GM19035 (cell line): ENCODE measurements at regions not wholly inside any gene's neighbourhood (a gene's known extent, or its start where the extent isn't known, plus 50 kb on each side); places are given as distances from the start of the nearest gene placed in this dataset.

Experiments used
- ATAC-seq: cut with Tn5 transposase; IDR thresholded peaks from one replicate; pipeline ENCODE4 v1.9.1; 2021; ENCODE audit not compliant: unreplicated experiment

DNA sequence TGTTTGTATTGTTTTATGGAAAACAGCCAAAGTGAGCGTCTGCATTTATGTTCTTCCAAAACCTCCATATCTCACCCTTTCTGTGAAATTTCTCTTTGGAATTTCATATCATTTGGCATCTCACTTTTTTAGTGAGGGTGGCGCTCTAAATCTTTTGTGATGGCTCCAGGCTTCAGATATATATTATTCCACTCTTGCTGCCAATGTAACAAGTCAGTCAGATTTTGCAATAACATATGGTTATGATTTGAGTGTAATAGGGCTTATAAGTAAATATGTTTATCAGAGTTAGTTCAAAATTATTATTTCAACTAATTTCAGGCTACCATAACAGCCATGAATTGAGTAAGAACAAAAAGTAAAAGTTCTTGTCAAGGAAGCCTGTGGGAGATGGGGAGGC is 314.7 kb downstream of the PDGFC start:
- no peak for ATAC-seq

DNA sequence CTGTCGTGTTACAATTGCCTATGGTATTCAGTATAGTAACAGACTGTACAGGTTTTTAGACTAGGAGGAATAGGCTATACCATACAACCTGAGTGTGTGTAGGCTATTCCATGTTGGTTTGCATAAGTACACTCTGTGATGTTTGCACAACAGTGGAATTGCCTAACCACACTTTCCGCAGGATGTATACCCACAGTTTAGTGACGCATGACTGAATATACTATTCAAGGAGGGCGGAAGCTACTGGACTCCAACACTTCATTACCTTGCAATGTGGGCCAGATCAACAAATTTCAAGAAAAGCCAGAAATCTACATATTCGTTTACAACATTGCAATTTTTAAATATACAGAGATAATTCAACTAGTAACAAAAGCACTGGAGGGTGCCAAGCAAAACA is 317.2 kb downstream of the PDGFC start:
- no peak for ATAC-seq

DNA sequence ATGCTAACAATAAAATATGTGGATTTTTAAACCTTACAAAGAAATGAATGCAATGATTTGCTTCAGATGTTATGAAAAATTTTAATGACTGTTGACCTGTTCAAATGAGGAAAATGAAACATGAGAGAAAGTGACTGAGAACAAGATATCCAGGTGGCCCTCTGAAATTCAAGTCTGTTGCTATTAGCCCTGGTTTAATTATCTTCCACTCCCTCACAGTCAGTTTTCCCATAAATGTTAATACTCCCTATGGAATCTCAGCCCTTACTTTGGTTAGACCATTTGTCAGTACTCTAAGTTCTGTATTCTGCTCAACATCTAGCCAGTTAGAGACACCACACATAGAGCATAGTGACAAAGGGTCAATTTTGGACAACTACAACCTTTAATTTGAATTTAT is 327.8 kb downstream of the PDGFC start:
- ATAC-seq: no peak

DNA sequence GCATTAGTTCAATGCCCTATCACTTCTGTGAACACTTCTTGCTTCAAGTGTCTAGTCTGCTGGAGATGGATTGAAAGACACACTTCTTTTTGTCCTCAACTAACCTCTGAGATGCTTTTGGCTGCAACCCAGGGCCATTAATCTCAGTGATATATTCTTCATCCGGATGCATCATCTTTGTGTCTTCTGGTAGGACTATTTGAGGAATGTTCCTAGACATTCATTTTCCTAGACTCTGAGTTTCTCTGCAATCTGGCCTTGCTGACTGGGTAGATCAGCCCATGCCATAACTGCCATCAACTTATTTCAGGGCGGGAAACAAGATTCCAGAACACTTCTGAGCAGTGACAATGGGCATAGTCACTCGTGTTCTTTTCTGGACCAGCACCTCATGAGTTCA is 329.4 kb downstream of the PDGFC start:
- no peak for ATAC-seq

DNA sequence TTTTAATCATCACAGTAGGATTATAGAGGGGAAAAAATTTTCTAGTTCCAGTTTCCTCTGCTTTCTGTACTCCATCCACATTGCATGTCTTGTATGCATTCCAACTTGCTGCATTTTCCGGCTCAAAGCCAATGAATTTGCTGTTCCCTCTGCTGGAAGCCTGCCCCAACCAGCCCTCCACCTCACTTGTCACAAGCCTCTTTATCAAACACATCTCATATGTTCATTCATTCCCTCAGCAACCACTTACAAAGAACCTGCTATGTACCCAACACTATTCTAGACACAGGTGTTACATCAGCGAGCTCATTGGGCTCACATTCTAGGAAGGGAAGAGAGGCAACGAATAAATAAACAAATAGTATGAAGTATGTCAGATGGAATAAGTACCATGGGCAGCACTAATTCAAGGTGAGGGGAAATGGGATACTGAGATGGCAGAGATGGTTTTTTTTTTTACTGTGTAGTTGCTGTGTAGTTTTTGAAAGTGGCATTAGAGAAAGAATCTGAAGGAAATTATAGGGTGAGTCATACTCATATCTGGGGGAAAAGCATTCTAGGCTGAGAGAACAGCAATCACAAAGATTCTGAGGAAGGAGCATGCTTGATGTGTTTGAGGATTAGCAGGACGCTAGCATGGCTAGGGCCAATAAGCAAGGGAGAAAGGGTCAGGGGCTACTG is 332.5 kb downstream of the PDGFC start:
- no peak for ATAC-seq

DNA sequence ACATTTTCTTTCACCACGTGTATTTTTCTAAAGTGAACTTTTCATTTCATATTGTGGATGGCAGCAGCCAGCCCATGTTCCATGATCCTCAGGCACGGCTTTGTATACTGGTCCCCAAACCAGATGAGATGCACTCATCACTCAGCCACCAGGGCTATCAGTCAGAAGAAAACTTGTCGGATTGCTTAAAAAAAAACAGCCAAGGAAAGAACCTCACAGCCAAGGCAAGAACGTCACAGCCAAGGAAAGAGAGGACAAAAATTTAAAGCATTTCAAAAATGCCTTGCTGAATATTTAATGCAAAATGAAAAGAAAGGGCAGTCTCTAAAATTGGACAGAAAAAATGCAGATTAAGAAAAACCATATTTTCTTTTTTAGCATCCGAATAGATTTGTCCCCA is 333.3 kb downstream of the PDGFC start:
- no peak for ATAC-seq

DNA sequence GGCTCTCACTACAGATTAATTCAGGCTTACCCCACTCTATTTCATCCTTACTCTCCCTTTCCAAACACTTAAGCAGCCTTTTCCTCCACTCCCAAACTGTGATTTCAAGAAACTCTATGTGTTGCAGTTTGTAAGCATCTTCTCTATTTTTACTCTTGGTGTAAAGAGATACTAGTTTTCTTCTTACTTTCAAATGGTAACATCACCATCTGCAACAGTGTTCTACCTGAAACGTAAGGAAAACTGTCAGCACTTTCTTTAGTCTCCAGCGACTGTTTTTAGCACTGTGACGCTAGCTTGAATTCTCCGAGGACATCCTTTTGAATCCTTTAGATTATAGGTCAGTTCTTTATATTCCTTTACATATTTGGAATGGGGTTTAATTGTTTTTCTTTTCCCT is 335.2 kb downstream of the PDGFC start:
- ATAC-seq: no peak

DNA sequence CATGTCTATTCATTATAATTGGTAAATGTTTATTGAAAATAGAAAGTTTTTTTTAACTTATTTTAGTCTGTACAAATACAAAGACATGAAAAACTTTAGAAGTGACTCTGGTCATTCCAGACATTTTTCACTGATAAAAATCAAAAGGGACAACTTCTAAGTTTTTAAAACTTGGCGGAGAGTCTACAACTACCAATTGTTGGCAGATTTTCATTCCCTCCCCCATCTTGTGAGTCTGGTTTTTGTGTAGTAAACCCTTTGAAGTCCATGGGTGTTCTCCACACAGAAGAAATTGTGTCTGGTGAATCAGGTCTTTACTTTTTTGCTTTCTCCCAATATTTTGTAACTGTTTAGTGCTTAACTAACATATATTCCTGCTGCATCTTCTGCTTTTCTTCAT is 336.5 kb downstream of the PDGFC start:
- no peak for ATAC-seq

DNA sequence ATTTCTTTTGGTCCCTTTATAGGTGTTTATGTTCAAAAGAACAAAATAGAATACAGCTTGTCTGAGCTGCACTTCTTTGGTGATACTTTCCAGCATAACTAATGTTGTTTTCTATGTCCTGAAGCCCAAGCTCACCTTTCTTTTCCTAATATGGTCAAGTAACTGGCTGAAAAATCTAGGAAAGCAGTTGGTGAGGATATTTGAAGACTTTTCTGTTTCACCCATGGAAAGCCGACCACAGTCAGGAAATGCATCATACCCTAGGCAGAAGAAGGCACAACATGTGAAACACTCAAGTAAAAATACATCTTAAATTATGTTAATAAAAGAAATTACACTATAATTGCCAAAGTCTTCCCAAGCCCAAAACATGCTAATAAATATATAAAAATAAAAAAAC is 337.0 kb downstream of the PDGFC start:
- no peak for ATAC-seq

DNA sequence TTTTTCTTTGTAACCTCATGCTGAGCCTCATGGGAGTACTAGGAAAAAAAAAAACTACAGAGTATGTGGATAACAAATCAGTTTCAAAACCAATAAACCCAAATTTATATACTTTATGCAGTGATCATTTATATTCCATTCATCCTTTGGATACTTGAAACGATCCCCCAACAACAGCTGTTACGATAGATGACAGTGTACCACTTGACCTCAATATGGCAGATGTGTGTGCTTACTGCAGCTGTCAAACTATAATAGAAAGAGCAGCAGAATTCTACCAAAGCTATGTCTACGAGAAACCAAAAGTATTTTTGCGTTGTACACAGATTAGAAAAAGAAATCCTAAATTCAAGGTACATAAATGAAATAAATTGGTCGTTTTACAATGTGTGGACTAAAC is 337.8 kb downstream of the PDGFC start:
- no peak for ATAC-seq

DNA sequence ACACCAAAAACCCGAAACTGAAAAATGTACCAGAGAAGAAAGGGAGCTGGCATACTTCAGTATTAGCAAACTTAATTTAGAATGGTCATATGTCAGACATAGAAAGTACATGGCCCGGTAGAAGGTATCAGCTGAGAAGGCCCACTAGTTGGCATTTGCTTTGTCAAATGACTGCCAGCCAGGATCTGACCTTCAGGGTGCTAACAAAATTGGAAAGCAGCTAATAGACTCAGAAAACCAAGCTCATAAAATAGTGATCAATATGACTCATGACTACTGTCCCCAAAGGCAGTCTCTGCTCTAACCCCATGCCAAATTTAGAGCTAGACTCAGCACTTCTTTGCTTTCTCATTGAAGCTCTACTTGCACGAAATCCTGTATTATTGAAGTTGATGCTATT is 342.7 kb downstream of the PDGFC start:
- ATAC-seq: no peak

DNA sequence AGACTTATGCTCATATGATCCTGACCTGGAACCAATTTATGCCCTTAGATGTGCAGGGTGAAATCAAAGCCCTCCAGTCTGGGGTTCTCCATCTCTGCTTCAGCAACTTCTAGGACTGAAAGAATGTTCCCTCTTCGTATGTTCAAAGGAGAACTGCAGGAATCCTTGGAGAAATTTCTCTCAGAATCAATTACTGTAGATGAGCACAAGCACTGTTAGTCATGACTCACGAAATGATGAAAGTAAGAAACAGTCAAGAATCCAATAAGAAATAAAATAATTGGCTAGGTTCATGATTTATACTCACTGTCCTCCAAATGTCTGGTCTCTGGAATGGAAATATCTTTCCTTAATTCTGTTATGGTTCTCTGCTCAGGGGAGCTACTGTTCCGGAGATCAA is 348.2 kb downstream of the PDGFC start:
- ATAC-seq: no peak

DNA sequence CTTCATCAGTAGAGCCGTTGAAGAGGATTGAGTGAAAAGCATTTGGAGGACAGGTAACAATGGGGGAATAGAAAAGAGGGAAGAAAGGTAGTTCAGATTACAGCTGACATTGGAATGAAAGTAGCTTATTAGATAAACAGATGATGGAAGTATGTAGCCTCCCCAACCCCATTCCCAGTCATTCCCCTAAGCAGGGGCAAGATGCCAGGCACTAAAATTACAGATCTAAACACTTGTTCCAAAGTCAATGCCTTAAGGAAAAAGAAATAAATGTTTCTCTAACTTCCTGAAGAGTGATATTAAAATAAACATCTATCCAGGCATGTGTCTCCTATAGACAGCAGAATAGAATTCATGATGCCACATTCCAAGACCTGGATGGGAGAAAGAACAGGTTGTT is 350.8 kb downstream of the PDGFC start:
- ATAC-seq: no peak

DNA sequence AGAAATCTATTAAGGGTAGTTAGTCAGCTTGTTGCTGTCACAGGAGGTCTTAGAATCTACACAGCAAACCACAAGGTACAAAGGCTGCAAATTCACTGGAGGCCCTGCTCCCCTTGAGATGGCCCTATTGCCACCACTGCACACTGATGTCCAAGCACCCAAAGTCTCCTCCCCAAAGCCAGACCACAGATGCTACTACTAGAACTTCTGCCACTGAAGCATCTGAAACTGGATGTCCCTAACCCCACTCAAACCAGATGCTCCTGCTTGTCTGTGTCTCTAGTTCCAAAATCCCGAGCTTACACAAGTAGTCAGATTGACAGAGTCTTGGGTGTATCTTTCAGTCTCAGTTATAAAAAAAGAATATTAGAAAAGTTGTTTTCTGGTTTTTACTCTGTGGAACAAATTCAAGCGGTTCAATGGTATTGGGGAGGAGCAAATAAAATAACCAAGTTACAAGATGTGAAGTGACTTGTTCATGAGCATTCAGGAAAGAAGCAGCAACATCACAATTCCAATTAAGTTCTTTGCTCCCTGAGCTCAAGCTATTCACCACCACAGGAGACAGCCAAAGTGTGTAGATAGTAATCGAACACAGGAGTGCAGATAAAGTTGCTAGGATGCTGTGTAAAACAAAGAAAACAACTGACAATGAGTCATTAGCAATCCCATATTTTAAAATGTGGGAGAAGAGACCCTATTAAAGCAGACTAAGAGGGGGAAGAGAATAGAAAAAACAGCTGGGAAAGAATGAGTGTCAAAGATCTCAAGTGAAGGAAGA is 352.3 kb downstream of the PDGFC start:
- ATAC-seq: no peak

DNA sequence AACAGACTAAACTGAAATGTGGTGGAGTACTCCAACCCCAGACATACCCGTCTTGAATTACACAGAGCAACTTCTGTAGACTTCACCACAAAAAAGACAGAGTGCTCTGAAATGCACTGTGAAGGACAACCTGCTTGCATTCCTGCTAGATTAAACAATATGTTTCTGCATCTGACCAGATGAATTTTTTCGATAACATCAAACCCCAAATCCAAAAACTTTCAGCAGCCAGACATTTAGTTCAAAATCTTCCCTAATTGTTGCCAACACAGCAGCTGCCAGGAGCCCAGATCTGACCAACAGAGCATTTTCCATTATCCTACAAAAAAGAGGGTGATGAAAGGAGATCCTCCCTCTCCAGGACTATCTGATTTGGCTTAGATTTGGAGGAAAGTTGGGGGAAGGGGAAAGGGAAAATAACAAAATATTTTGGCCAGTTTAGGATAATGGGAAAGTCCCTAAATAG is 356.5 kb downstream of the PDGFC start:
- ATAC-seq: no peak

DNA sequence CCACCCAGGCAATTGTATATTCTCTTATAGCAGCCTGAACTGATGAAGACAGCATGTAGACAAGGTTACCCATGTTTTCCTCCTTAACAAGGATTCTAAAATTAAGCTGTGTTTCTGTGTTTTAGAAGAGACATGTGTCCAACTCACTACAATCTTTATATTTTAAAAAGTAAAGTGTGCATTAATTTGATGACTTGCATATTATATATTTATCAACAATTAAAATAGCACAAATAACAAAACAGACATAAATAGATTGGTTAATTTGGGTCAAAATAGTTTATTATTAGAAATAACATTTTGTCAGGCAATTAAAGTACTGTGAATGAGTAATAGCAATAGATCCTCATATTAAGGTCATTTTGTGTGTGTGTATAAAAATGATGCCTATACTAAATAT is 357.1 kb downstream of the PDGFC start:
- no peak for ATAC-seq

DNA sequence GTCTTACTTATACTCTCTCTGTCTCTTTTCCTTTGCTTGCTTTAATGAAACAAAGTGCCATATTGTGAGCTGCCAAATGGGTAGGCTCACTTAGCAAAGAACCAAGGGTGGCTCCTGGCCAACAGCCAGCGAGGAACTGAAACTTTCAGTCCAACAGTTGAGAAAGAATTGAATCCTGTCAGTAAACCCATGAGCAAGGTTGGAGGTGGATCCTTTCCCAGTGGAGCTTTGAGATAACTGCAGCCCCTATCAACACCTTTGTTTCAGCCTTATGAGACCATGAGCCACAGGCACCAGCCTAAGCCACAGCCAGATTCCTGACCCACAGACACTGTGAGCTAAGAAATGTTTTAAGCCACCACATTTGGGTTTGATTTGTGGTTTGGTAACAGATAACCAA is 362.2 kb downstream of the PDGFC start:
- no peak for ATAC-seq

DNA sequence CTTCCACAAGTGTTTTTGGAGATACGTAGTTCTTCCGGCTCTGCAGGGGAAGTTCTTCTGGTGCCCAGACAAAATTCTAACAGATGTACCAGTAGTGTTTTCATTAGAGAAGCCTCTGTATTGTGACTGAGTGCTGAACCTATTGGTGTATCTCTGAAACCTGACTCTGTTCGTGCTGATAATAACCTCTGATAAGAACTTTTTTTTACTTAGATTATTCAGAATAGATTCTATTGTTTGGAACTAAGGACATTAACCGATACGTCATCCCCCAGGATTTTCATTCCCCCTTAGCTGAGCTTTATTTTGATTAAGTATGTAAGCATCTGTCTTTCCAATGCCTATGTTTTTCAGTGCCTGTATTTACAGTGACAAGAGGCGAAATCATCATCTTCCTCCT is 362.9 kb downstream of the PDGFC start:
- no peak for ATAC-seq

DNA sequence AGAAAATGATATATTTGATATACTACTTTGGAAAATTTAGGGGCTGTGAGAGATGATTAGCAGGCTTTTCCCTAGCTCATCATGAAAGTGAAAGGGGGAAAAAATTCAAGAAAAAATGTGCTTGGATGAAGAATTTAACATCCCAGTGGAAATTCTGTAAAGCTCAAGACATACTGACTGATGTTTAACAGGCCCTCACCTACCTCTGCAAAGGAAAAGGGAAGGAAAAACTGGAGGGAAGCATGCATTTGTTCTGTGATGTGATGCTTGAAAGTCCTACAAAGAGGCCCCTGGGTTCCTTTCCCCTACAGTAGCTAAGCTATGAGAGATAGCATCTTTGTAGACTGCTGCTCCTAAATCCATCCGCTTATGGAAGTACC is 364.1 kb downstream of the PDGFC start:
- ATAC-seq: no peak

DNA sequence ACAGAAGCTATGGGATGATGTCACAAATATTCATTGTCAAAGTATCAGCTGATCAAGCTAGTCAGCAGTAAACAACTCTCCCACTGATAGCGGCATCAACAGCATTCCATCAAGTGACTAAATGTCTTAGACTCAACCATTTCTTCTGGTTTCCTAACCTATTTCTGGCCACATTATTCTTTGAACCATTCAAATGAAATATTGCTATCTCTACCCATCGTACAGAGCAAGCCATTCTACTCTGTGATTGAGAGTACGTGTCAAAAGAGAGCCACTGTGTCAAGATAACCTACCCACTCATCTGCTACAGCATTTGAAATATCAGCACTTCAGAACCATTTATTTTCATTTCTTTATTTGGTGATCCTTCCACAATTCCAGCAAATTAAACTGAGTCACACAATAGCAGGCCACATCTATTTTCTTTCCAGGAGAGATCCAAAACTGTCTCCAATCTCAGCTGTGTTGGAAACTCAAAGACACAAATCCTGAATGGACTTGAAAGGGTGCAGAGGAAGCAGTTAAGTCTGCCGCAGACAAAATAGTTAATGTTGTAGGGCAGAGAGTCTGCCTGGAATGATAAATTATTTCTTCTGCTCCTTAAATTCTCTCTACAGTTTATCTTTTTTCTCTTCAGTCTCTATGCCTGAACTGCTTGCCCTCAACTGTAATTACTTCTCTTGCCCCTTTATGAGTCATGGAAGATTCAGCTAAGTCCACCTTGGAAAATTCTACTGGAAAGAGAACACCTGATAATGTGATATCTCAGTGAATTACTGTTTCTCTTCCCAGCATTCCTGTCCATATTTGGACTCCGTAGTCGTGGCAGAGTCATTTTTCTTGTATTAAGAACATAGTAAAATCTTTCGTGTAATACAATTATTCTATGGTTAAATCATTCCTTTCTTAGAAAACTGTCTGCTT is 364.8 kb downstream of the PDGFC start:
- no peak for ATAC-seq

DNA sequence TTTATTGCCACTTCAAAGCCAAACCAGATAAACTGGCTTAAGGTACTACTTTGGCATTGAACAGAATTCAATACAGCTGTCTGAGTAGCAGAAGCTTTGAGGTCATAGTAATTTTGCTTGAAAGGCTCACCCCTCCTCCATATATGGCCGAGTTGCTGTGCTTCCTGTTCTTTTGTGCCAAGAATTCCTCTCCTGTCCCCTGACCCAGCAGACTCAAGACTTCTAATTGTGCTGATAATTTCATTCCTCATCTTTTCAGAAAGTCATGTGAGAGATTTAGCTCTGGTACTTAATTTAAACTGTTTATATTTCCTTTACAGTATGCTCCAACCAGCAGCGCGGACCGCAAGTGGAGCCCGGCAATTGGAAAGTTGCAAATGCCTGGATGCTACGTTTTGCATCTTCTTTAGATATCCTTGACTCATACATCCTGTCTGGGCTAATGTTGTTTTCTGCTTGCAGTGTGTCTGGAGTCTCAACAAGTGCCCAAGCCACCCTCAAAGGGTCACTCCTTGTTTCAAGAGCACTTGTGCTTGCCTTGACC is 373.4 kb downstream of the PDGFC start:
- no peak for ATAC-seq
